Esophagus muscularis mucosa (tissue), 4 donors: ENCODE measurements at regions not wholly inside any gene's neighbourhood (a gene's known extent, or its start where the extent isn't known, plus 50 kb on each side); places are given as distances from the start of the nearest gene placed in this dataset.

Source experiments
- DNase-seq: peaks from one replicate; pipeline ENCODE4 v3.0.0-alpha.2; 2017; ENCODE audit errors: extremely low spot score
- H3K27ac ChIP-seq, 4 donors: fragments of 200-600 bp; sonication (generic); replicated peaks in 1 of 4; 1 replicate in 3 of 4; 2 replicates in 1 of 4; pipeline ENCODE4 v1.5.1; 2016 to 2019; ENCODE audit warnings: mild to moderate bottlenecking in 1 of 4
- H3K27me3 ChIP-seq, 4 donors: fragments of 200-600 bp; sonication (generic); one replicate each; pipeline versions ENCODE4 v1.5.1 to v1.6.0; 2016 to 2019
- H3K36me3 ChIP-seq, 4 donors: fragments of 200-600 bp; sonication (generic); one replicate each; pipeline ENCODE4 v1.5.1; 2016 to 2019
- H3K4me1 ChIP-seq, 4 donors: fragments of 200-600 bp; sonication (generic); one replicate each; pipeline ENCODE4 v1.5.1; 2016 to 2019
- H3K4me3 ChIP-seq, 4 donors: fragments of 200-600 bp; sonication (generic); 1 replicate in 2 of 4; 2 replicates in 2 of 4; pipeline ENCODE4 v1.5.1; 2016 to 2019; ENCODE audit warnings: mild to moderate bottlenecking in 4 of 4, moderate library complexity in 1 of 4
- H3K9me3 ChIP-seq, 4 donors: fragments of 200-600 bp; sonication (generic); 1 replicate in 3 of 4; 2 replicates in 1 of 4; pipeline ENCODE4 v1.5.1; 2016 to 2019
- EP300 ChIP-seq: sonication (generic); formaldehyde crosslinking; IDR thresholded peaks from one replicate; pipeline ENCODE4 v1.6.1; 2017; ENCODE audit warnings: antibody characterized with exemption
- POLR2A ChIP-seq: fragments of 450-650 bp; IDR thresholded peaks from one replicate; pipeline ENCODE4 v1.6.1; 2017; ENCODE audit warnings: antibody characterized with exemption, moderate library complexity, mild to moderate bottlenecking, low read depth
- POLR2AphosphoS5 ChIP-seq, 2 donors: sonication (generic); formaldehyde crosslinking; IDR thresholded peaks; one replicate each; pipeline ENCODE4 v1.6.1; 2017; ENCODE audit warnings: antibody characterized with exemption in 2 of 2
- WGBS: methylation state at CpG from one replicate; pipeline ENCODE4 v1.1.5; 2018; 5-methylcytosine and 5-hydroxymethylcytosine counted together
- intact Hi-C: fragments of 100-400 bp; cut with DNase I; formaldehyde crosslinking; loops from one replicate; pipeline ENCODE4 v1.15.1; 2023
- TF ChIP-seq, protein P1 (sequence below), 3 experiments: fragments of 200-600 bp in 2 of 3; fragments of 450-650 bp in 1 of 3; sonication (generic) in 2 of 3; IDR thresholded peaks; one replicate each; pipeline ENCODE4 v1.5.1; 2017 to 2019; ENCODE audit warnings: antibody characterized with exemption in 3 of 3, mild to moderate bottlenecking in 2 of 3, moderate library complexity in 1 of 3

- no peaks in the 10 kb centered on the region for H3K9me3 ChIP-seq
- intact Hi-C loops = no loop called here
- no peak for DNase-seq
- TF ChIP-seq, protein P1, sequence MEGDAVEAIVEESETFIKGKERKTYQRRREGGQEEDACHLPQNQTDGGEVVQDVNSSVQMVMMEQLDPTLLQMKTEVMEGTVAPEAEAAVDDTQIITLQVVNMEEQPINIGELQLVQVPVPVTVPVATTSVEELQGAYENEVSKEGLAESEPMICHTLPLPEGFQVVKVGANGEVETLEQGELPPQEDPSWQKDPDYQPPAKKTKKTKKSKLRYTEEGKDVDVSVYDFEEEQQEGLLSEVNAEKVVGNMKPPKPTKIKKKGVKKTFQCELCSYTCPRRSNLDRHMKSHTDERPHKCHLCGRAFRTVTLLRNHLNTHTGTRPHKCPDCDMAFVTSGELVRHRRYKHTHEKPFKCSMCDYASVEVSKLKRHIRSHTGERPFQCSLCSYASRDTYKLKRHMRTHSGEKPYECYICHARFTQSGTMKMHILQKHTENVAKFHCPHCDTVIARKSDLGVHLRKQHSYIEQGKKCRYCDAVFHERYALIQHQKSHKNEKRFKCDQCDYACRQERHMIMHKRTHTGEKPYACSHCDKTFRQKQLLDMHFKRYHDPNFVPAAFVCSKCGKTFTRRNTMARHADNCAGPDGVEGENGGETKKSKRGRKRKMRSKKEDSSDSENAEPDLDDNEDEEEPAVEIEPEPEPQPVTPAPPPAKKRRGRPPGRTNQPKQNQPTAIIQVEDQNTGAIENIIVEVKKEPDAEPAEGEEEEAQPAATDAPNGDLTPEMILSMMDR (IDR thresholded peaks at IDR 0.05) = no peak
- TF ChIP-seq POLR2A (no peak), EP300 (no peak), POLR2AphosphoS5 (IDR thresholded peaks at IDR 0.05) (no peak)
- no peak overlapping the region for H3K4me3 ChIP-seq
- H3K27me3 ChIP-seq = no peaks in the 10 kb centered on the region
- H3K36me3 ChIP-seq = no peaks in the 10 kb centered on the region
- no peaks in the 10 kb centered on the region for H3K4me1 ChIP-seq
- H3K27ac ChIP-seq = no peak overlapping the region
- WGBS = 75% methylated on average over 2 of the region's 2 CpGs
These were observed 817.9 kb downstream of the BRINP3 start for GRCh38 chr1:189659731-189660130.

- no peak overlapping the region for H3K4me3 ChIP-seq
- intact Hi-C loops = no loop called here
- TF ChIP-seq POLR2AphosphoS5 (IDR thresholded peaks at IDR 0.05) (no peak), EP300 (no peak), POLR2A (no peak)
- TF ChIP-seq, protein P1 (IDR thresholded peaks at IDR 0.05) = no peak
- H3K9me3 ChIP-seq = no peaks in the 10 kb centered on the region
- 90% methylated on average over 3 of the region's 3 CpGs for WGBS
- no peaks in the 10 kb centered on the region for H3K36me3 ChIP-seq
- H3K27ac ChIP-seq = no peak overlapping the region
- no peak for DNase-seq
- H3K4me1 ChIP-seq = no peaks in the 10 kb centered on the region
- no peaks in the 10 kb centered on the region for H3K27me3 ChIP-seq
These were observed 815.5 kb downstream of the BRINP3 start for GRCh38 chr1:189662190-189662589.

DNA sequence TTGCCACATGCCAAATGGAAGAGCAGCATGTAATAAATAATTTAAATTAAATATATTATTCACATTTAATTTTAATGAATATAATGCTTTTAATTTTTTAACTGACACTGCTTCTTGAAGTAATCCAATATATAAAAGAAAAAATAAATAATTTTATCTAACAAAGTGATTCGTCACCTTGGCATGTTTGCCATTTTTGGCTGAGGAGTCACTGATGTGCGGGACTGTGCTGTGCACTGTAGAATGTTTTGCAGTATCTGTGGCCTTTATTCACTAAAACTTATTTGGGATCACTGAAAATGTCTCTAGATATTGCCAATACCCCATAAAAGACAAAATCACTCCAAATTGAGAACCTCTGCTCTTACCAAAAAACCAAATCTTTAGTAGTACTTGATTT, 807.8 kb downstream of the BRINP3 start:
- intact Hi-C loops = no loop called here
- WGBS = 89% methylated on average over 2 of the region's 2 CpGs
- Histone ChIP-seq H3K27ac (no peak overlapping the region), H3K4me1 (no peaks in the 10 kb centered on the region), H3K27me3 (no peaks in the 10 kb centered on the region), H3K4me3 (no peak overlapping the region), H3K9me3 (no peaks in the 10 kb centered on the region), H3K36me3 (no peaks in the 10 kb centered on the region)
- TF ChIP-seq EP300 (no peak), POLR2AphosphoS5 (IDR thresholded peaks at IDR 0.05) (no peak), POLR2A (no peak)
- TF ChIP-seq, protein P1 (IDR thresholded peaks at IDR 0.05) = no peak
- no peak for DNase-seq

DNA sequence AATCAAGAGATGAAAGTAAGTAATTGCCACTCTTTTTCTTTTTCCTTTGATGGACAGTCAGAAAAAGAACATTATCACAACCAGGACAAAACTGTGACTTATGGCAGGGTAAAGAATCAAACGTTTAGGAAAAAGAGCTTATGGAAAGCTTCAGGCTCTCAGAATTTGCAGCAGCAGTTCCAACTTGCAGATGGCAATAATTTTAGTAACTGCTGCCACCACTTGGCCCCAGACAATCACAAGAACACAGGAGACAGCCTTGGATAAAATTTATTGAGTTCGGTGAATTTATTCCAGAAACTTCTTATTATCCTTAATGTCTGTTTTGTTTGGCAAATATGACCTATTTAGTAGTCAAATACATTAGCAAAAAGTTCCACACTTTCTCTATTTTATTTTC, 804.4 kb downstream of the BRINP3 start:
- TF ChIP-seq EP300 (no peak), POLR2AphosphoS5 (IDR thresholded peaks at IDR 0.05) (no peak), POLR2A (no peak)
- TF ChIP-seq, protein P1 (IDR thresholded peaks at IDR 0.05) = no peak
- WGBS = 49% methylated on average over 2 of the region's 2 CpGs
- DNase-seq = no peak
- Histone ChIP-seq H3K4me3 (no peak overlapping the region), H3K9me3 (no peaks in the 10 kb centered on the region), H3K27me3 (no peaks in the 10 kb centered on the region), H3K27ac (no peak overlapping the region), H3K4me1 (no peaks in the 10 kb centered on the region), H3K36me3 (no peaks in the 10 kb centered on the region)
- intact Hi-C loops = no loop called here

GRCh38 chr1:189675712-189676244, 801.9 kb downstream of the BRINP3 start:
- H3K36me3 ChIP-seq = no peaks in the 10 kb centered on the region
- H3K9me3 ChIP-seq = no peaks in the 10 kb centered on the region
- no peaks in the 10 kb centered on the region for H3K27me3 ChIP-seq
- DNase-seq = no peak
- TF ChIP-seq EP300 (no peak), POLR2A (no peak), POLR2AphosphoS5 (IDR thresholded peaks at IDR 0.05) (no peak)
- TF ChIP-seq, protein P1 (IDR thresholded peaks at IDR 0.05) = no peak
- H3K27ac ChIP-seq = no peak overlapping the region
- H3K4me3 ChIP-seq = no peak overlapping the region
- no peaks in the 10 kb centered on the region for H3K4me1 ChIP-seq
- 80% methylated on average over 6 of the region's 6 CpGs for WGBS
- intact Hi-C loops = no loop called here
